ENCODE measurements at regions not wholly inside any gene's neighbourhood (a gene's known extent, or its start where the extent isn't known, plus 50 kb on each side); places are given as distances from the start of the nearest gene placed in this dataset.
"Not testable (repeated sequence)": the region's sequence is repeated elsewhere in the genome, so short reads cannot be mapped to it uniquely, and the experiment has no call there.

DNA sequence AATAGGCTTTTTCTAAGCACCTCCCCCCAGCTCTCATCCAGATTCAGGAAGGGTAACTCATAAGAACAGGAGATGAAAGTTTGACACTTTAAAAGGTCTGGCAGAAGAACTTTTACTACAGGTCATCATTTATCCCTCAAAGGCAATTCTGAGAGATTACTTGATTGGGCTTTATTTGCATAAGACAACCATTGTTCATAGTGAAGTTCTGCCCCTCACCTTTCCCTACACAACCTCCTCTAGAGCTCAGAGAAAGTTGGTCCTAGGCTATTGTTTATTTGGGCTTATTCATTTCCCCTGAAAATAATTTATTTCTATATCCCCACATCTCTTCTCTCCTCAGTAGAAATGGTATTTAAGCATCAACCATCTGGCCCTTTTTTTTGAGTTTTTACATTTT, 568.4 kb downstream of the ZNF608 start:
- TF ChIP-seq, protein P1, sequence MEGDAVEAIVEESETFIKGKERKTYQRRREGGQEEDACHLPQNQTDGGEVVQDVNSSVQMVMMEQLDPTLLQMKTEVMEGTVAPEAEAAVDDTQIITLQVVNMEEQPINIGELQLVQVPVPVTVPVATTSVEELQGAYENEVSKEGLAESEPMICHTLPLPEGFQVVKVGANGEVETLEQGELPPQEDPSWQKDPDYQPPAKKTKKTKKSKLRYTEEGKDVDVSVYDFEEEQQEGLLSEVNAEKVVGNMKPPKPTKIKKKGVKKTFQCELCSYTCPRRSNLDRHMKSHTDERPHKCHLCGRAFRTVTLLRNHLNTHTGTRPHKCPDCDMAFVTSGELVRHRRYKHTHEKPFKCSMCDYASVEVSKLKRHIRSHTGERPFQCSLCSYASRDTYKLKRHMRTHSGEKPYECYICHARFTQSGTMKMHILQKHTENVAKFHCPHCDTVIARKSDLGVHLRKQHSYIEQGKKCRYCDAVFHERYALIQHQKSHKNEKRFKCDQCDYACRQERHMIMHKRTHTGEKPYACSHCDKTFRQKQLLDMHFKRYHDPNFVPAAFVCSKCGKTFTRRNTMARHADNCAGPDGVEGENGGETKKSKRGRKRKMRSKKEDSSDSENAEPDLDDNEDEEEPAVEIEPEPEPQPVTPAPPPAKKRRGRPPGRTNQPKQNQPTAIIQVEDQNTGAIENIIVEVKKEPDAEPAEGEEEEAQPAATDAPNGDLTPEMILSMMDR (IDR thresholded peaks at IDR 0.05; ENCODE audit: unreplicated experiment) = no peak
- H3K27me3 Mint-ChIP-seq (ENCODE audit: low read depth) = no peaks in the 10 kb centered on the region
- H3K4me3 Mint-ChIP-seq = no peak overlapping the region
- peaks cover 1% of the 10 kb centered on the region for H3K36me3 Mint-ChIP-seq
- DNase-seq (ENCODE audit: low spot score in 2 of 2, unreplicated experiment in 2 of 2) = no peak
- peaks cover 27% of the 10 kb centered on the region for H3K9me3 Mint-ChIP-seq
- H3K27ac Mint-ChIP-seq = no peak overlapping the region
- H3K4me1 Mint-ChIP-seq = peaks cover 15% of the 10 kb centered on the region

DNA sequence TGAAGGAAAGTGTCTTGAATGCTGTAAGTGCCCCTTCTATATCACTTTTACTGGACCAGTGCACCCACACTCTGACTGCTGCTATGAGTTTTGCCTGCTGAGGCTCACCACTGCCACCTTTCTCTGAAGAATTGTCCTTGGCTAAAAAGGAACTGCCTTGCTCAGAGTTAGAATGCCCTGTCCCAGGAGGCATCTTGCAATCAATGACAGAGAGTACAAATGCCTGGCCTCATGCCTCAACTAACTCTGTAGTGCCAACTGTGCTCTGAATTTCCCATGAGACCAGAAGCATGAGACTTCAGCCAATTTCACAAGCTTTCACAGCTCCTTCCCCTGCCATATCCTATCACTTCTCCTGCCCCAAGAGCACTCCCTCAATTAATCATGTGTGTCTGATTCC, 569.7 kb downstream of the ZNF608 start:
- TF ChIP-seq, protein P1 (IDR thresholded peaks at IDR 0.05; ENCODE audit: unreplicated experiment) = no peak
- DNase-seq (ENCODE audit: low spot score in 2 of 2, unreplicated experiment in 2 of 2) = no peak
- no peaks in the 10 kb centered on the region for H3K27me3 Mint-ChIP-seq (ENCODE audit: low read depth)
- H3K9me3 Mint-ChIP-seq = peaks cover 40% of the 10 kb centered on the region
- H3K4me1 Mint-ChIP-seq = peaks cover 15% of the 10 kb centered on the region
- H3K4me3 Mint-ChIP-seq = no peak overlapping the region
- peaks cover 9% of the 10 kb centered on the region for H3K36me3 Mint-ChIP-seq
- H3K27ac Mint-ChIP-seq = no peak overlapping the region

DNA sequence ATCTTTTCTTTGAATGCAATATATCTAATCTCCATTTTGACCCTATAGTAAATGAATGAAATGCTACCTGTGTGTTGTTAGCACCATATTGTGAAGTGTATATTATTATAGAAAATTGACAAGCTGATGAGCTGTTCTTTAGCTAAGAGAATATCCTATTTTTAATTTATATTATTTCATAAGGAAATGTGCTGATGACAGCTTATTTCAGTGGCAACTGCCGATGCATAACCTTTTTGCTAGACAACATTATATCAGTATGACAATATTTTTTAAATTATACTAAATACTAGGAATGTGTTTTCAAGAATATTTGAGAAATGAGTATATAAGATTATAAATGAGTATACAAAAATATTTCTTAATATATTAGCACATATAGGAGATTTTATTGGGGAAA, 573.1 kb downstream of the ZNF608 start:
- Mint-ChIP-seq H3K9me3 (peaks cover 61% of the 10 kb centered on the region), H3K4me1 (no peaks in the 10 kb centered on the region), H3K4me3 (no peak overlapping the region), H3K36me3 (peaks cover 18% of the 10 kb centered on the region), H3K27me3 (ENCODE audit: low read depth) (no peaks in the 10 kb centered on the region), H3K27ac (no peak overlapping the region)
- TF ChIP-seq, protein P1 (IDR thresholded peaks at IDR 0.05; ENCODE audit: unreplicated experiment) = no peak
- DNase-seq (ENCODE audit: low spot score in 2 of 2, unreplicated experiment in 2 of 2) = no peak

DNA sequence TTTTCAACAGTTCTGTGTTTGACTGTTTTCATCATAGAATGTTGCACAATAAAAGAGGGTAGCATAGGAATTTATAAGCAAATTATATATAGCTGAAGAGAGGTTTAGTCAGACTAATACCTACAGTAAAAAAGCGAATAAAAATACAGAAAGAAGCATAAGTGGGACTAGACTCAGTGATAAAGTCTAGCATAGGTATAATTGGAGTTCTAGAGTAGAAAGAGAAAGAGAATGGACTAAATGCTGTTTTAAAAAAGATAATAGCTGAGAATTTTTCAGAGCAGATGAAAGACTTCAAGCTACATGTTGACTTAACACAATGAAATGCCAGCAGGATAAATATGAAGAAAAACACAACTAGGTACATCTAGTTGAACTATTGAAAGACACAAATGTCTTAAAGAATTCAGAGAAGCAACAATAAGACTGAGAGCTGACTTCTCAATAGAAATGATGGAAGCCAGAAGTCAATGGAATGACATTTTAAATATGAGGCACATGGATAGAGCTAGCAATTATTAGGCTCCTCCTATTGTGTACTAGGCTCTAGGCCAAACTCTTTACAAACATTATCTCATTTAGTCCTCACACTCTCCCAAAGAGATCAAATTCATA, 573.9 kb downstream of the ZNF608 start:
- TF ChIP-seq, protein P1 (IDR thresholded peaks at IDR 0.05; ENCODE audit: unreplicated experiment) = no peak

DNA sequence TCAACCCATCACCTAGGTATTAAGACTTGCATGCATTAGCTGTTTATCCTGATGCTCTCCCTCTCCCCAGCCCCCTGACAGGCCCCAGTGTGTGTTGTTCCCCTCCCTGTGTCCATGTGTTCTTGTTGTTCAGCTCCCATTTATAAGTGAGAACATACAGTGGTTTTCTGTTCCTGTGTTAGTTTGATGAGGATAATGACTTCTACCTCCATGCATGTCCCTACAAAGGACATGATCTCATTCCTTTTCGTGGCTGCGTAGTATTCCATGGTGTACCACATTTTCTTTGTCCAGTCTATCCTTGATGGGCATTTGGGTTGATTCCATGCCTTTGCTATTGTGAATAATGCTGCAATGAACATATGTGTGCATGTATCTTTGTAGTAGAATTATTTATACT, 578.3 kb downstream of the ZNF608 start:
- H3K9me3 Mint-ChIP-seq = peaks cover 43% of the 10 kb centered on the region
- H3K27ac Mint-ChIP-seq = not testable (repeated sequence)

More for the DNA sequence above, 573.9 kb downstream of the ZNF608 start:
- Mint-ChIP-seq H3K9me3 (peaks cover 59% of the 10 kb centered on the region), H3K4me3 (no peak overlapping the region), H3K4me1 (no peaks in the 10 kb centered on the region), H3K27ac (no peak overlapping the region), H3K36me3 (peaks cover 18% of the 10 kb centered on the region), H3K27me3 (ENCODE audit: low read depth) (no peaks in the 10 kb centered on the region)
- DNase-seq (ENCODE audit: low spot score in 2 of 2, unreplicated experiment in 2 of 2) = no peak

DNA sequence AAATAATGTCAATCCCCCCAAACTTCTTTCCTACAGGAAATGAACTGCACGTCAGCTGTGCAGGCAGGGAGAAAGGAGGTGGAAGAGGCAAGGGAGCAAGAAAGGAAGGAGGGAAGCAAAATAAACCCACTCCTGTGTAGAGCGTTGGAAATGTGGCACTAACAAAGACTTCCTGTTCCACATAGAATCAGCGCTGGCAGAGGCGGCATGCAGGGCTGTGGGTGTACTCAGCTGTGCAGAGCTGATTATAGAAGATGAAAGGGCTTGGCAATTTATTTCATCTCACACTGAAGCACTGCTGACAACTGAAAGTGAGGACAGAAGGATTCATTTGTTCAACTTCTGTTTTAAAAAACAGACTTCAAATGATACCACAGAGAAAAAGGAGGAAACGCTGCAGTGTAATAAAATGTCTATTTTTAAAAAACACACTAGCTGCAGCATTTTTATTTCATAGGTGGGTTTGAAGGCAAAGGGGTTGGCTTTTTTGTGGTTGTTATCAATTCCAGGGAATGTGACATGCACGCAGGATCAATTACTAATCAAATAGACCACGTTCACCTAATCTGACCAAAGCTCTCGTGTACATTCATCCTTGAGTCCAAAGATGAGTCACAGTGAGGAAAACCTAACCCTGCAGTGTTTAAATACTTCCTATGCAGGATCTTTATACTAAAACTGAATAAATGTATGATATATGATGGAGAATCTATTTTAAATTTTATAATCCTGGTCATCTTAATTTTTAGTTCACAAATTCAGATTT, 583.5 kb downstream of the ZNF608 start:
- TF ChIP-seq, protein P1 (IDR thresholded peaks at IDR 0.05; ENCODE audit: unreplicated experiment) = no peak
- Mint-ChIP-seq H3K4me3 (peak overlapping the region; percentile 12), H3K4me1 (peaks cover 22% of the 10 kb centered on the region), H3K27ac (peak overlapping the region; percentile 37), H3K36me3 (no peaks in the 10 kb centered on the region), H3K27me3 (ENCODE audit: low read depth) (no peaks in the 10 kb centered on the region), H3K9me3 (peaks cover 2% of the 10 kb centered on the region)
- no peak for DNase-seq (ENCODE audit: low spot score in 2 of 2, unreplicated experiment in 2 of 2)

More for the DNA sequence above, 578.3 kb downstream of the ZNF608 start:
- H3K36me3 Mint-ChIP-seq = peaks cover 17% of the 10 kb centered on the region
- H3K27me3 Mint-ChIP-seq (ENCODE audit: low read depth); H3K4me1 Mint-ChIP-seq; H3K4me3 Mint-ChIP-seq; DNase-seq (ENCODE audit: low spot score in 2 of 2, unreplicated experiment in 2 of 2): not testable (repeated sequence)
